ENCODE measurements at regions not wholly inside any gene's neighbourhood (a gene's known extent, or its start where the extent isn't known, plus 50 kb on each side); places are given as distances from the start of the nearest gene placed in this dataset.

- TF ChIP-seq CTCF (IDR thresholded peaks at IDR 0.05): peak; percentile 33
- H3K4me1 Mint-ChIP-seq: peaks cover 3% of the 10 kb centered on the region
- H3K4me3 Mint-ChIP-seq: no peak overlapping the region
- peaks cover 4% of the 10 kb centered on the region for H3K27me3 Mint-ChIP-seq (ENCODE audit: low read depth, poor library complexity)
- DNase-seq: no peak
- H3K27ac Mint-ChIP-seq: no peak overlapping the region
- H3K36me3 Mint-ChIP-seq (ENCODE audit: low read depth): no peaks in the 10 kb centered on the region
- no peaks in the 10 kb centered on the region for H3K9me3 Mint-ChIP-seq
Measured at GRCh38 chr20:24102290-24102689, 113.7 kb upstream of the GGTLC1 start.

GRCh38 chr20:24100370-24101011 lies 111.9 kb upstream of the GGTLC1 start:
- Mint-ChIP-seq H3K36me3 (ENCODE audit: low read depth) (no peaks in the 10 kb centered on the region), H3K9me3 (no peaks in the 10 kb centered on the region), H3K27ac (no peak overlapping the region), H3K27me3 (ENCODE audit: low read depth, poor library complexity) (peaks cover 8% of the 10 kb centered on the region), H3K4me1 (peaks cover 21% of the 10 kb centered on the region), H3K4me3 (no peak overlapping the region)
- peak; percentile 80 for TF ChIP-seq CTCF (IDR thresholded peaks at IDR 0.05)
- DNase-seq: peak; percentile 59

- peaks cover 8% of the 10 kb centered on the region for H3K27me3 Mint-ChIP-seq (ENCODE audit: low read depth, poor library complexity)
- peaks cover 33% of the 10 kb centered on the region for H3K4me1 Mint-ChIP-seq
- H3K27ac Mint-ChIP-seq: no peak overlapping the region
- no peaks in the 10 kb centered on the region for H3K36me3 Mint-ChIP-seq (ENCODE audit: low read depth)
- DNase-seq: no peak
- TF ChIP-seq CTCF (IDR thresholded peaks at IDR 0.05): no peak
- no peaks in the 10 kb centered on the region for H3K9me3 Mint-ChIP-seq
- no peak overlapping the region for H3K4me3 Mint-ChIP-seq
Measured at GRCh38 chr20:24098886-24099285, 110.3 kb upstream of the GGTLC1 start.

GRCh38 chr20:24097506-24098245 lies 109.1 kb upstream of the GGTLC1 start:
- peaks cover 8% of the 10 kb centered on the region for H3K27me3 Mint-ChIP-seq (ENCODE audit: low read depth, poor library complexity)

GRCh38 chr20:24096864-24097450 lies 108.4 kb upstream of the GGTLC1 start:
- Mint-ChIP-seq H3K36me3 (ENCODE audit: low read depth) (no peaks in the 10 kb centered on the region), H3K27ac (peak overlapping the region; percentile 59), H3K4me3 (no peak overlapping the region)

More at GRCh38 chr20:24097506-24098245, 109.1 kb upstream of the GGTLC1 start:
- Mint-ChIP-seq H3K36me3 (ENCODE audit: low read depth) (no peaks in the 10 kb centered on the region), H3K4me1 (peaks cover 39% of the 10 kb centered on the region), H3K4me3 (no peak overlapping the region), H3K27ac (no peak overlapping the region), H3K9me3 (no peaks in the 10 kb centered on the region)
- DNase-seq: no peak
- TF ChIP-seq CTCF (IDR thresholded peaks at IDR 0.05): no peak

More at GRCh38 chr20:24096864-24097450, 108.4 kb upstream of the GGTLC1 start:
- Mint-ChIP-seq H3K4me1 (peaks cover 39% of the 10 kb centered on the region), H3K9me3 (no peaks in the 10 kb centered on the region), H3K27me3 (ENCODE audit: low read depth, poor library complexity) (peaks cover 11% of the 10 kb centered on the region)
- TF ChIP-seq CTCF (IDR thresholded peaks at IDR 0.05): no peak
- DNase-seq: no peak

All from nephron progenitor cell (in vitro differentiated cells).